ENCODE measurements at regions not wholly inside any gene's neighbourhood (a gene's known extent, or its start where the extent isn't known, plus 50 kb on each side); places are given as distances from the start of the nearest gene placed in this dataset.

GRCh38 chr2:223668302-223668998 lies 66.3 kb upstream of the SCG2 start:
- dilution Hi-C loops (cut with MboI; ENCODE audit: extremely low pct_ligation_motif_present, low sequenced_read_pairs), result no loop called here
- H3K4me1 ChIP-seq (ENCODE audit: control insufficient read depth, extremely low read depth, insufficient read depth, low read length), result no peaks in the 10 kb centered on the region
- H3K9me1 ChIP-seq (ENCODE audit: control insufficient read depth, extremely low read depth, insufficient read depth, low read length), result no peaks in the 10 kb centered on the region
- no peaks in the 10 kb centered on the region for H4K20me1 ChIP-seq (ENCODE audit: control insufficient read depth, extremely low read depth, insufficient read depth, low read length)
- H3K36me3 ChIP-seq (ENCODE audit: control insufficient read depth in 2 of 2, extremely low read depth in 1 of 2, insufficient read depth in 2 of 2, low read length in 2 of 2), result no peaks in the 10 kb centered on the region
- no peak for TF ChIP-seq EZH2 (IDR thresholded peaks at IDR 0.05; ENCODE audit: low read length)
- TF ChIP-seq CTCF (optimal IDR thresholded peaks at IDR 0.05 in 1 of 3, IDR thresholded peaks at IDR 0.05 in 1 of 3, conservative IDR thresholded peaks at IDR 0.05 in 1 of 3; ENCODE audit: extremely low read depth in 1 of 3, insufficient read depth in 2 of 3, low read length in 3 of 3), result no peak
- no peak for DNase-seq (ENCODE audit: low read depth, low spot score)
- H3K27me3 ChIP-seq (ENCODE audit: control insufficient read depth, extremely low read depth, insufficient read depth, low read length), result no peaks in the 10 kb centered on the region
- no peaks in the 10 kb centered on the region for H3K79me2 ChIP-seq (ENCODE audit: control insufficient read depth, insufficient read depth, low read length)
- no peak overlapping the region for H3K4me2 ChIP-seq (ENCODE audit: control insufficient read depth, extremely low read depth, insufficient read depth, low read depth, low read length)
- H3K9ac ChIP-seq (ENCODE audit: control insufficient read depth, extremely low read depth, insufficient read depth, low read length), result no peak overlapping the region
- H3K27ac ChIP-seq (ENCODE audit: control insufficient read depth, insufficient read depth, low read length), result no peak overlapping the region
- FAIRE-seq, result no peak
- H2AFZ ChIP-seq (ENCODE audit: control insufficient read depth, low read length), result no peak overlapping the region
- no peak overlapping the region for H3K4me3 ChIP-seq (ENCODE audit: control insufficient read depth in 2 of 3, extremely low read depth in 1 of 3, insufficient read depth in 2 of 3, low read depth in 1 of 3, low read length in 3 of 3)
- no peaks in the 10 kb centered on the region for H3K9me3 ChIP-seq (ENCODE audit: control insufficient read depth, low read depth, low read length)

DNA sequence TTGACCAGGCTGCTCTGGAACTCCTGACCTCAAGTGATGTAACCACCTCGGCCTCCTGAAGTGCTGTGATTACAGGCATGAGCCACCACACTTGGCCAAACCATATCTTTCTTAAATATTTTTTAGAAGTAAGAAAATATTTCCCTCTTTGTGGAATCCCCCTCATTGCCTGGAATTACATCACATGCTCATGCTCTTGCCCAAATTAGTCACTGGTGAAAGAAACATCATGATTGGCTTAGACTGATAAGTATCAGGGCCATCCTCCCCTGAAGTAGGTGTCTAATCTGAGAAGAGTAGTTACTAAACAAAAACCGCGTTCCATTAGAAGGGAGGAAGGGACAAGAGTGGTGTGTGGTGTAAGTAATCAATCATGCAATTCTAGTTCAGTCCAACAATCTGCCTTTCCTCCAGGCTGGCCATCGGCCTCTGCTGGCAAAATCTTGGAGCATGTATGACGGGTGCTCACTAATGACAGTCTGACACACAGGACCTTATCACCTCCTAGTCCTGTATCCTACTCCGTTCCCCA lies 52.3 kb upstream of the SCG2 start:
- no peak overlapping the region for H3K4me2 ChIP-seq (ENCODE audit: control insufficient read depth, extremely low read depth, insufficient read depth, low read depth, low read length)
- no peak overlapping the region for H3K4me3 ChIP-seq (ENCODE audit: control insufficient read depth in 2 of 3, extremely low read depth in 1 of 3, insufficient read depth in 2 of 3, low read depth in 1 of 3, low read length in 3 of 3)
- H3K27me3 ChIP-seq (ENCODE audit: control insufficient read depth, extremely low read depth, insufficient read depth, low read length), result no peaks in the 10 kb centered on the region
- no peaks in the 10 kb centered on the region for H3K9me1 ChIP-seq (ENCODE audit: control insufficient read depth, extremely low read depth, insufficient read depth, low read length)
- H3K4me1 ChIP-seq (ENCODE audit: control insufficient read depth, extremely low read depth, insufficient read depth, low read length), result no peaks in the 10 kb centered on the region
- no peak for TF ChIP-seq CTCF (optimal IDR thresholded peaks at IDR 0.05 in 1 of 3, IDR thresholded peaks at IDR 0.05 in 1 of 3, conservative IDR thresholded peaks at IDR 0.05 in 1 of 3; ENCODE audit: extremely low read depth in 1 of 3, insufficient read depth in 2 of 3, low read length in 3 of 3)
- no peak overlapping the region for H3K27ac ChIP-seq (ENCODE audit: control insufficient read depth, insufficient read depth, low read length)
- no peaks in the 10 kb centered on the region for H3K79me2 ChIP-seq (ENCODE audit: control insufficient read depth, insufficient read depth, low read length)
- dilution Hi-C loops (cut with MboI; ENCODE audit: extremely low pct_ligation_motif_present, low sequenced_read_pairs), result no loop called here
- H2AFZ ChIP-seq (ENCODE audit: control insufficient read depth, low read length), result no peak overlapping the region
- H3K9me3 ChIP-seq (ENCODE audit: control insufficient read depth, low read depth, low read length), result no peaks in the 10 kb centered on the region
- no peak overlapping the region for H3K9ac ChIP-seq (ENCODE audit: control insufficient read depth, extremely low read depth, insufficient read depth, low read length)
- DNase-seq (ENCODE audit: low read depth, low spot score) (no peak), FAIRE-seq (no peak)
- H4K20me1 ChIP-seq (ENCODE audit: control insufficient read depth, extremely low read depth, insufficient read depth, low read length), result no peaks in the 10 kb centered on the region
- H3K36me3 ChIP-seq (ENCODE audit: control insufficient read depth in 2 of 2, extremely low read depth in 1 of 2, insufficient read depth in 2 of 2, low read length in 2 of 2), result no peaks in the 10 kb centered on the region

Data from keratinocyte (primary cell).